HepG2 (cell line): ENCODE measurements at regions not wholly inside any gene's neighbourhood (a gene's known extent, or its start where the extent isn't known, plus 50 kb on each side); places are given as distances from the start of the nearest gene placed in this dataset.
A peak's percentile ranks its signal among the peaks of the same experiment; 100 is the strongest.

Source experiments
- ATAC-seq: fragments of 200-7000 bp; cut with Tn5 transposase; 3 replicates; pipeline ENCODE4 v1.9.1; 2020; ENCODE audit warnings: mild to moderate bottlenecking, moderate library complexity
- BruUV-seq: library from RNA; stranded (reverse); fragments of 400-500 nt; replicated peaks from 2 replicates; lab custom pipeline; 2021; lab: Mats Ljungman, UMichigan
- CTCF ChIA-PET: fragments of 300-600 bp; formaldehyde crosslinking; extraction: SDS; loops from one replicate; lab custom pipeline; 2021; ENCODE audit warnings: low total read pairs, inconsistent platforms, low intra/inter-chr PET ratio; lab: Yijun Ruan, JAX
- POLR2A ChIA-PET: fragments of 350-600 bp; sonication (Branson Sonifier 250); formaldehyde crosslinking; loops from one replicate; lab custom pipeline; 2020; ENCODE audit warnings: antibody characterized with exemption, inconsistent platforms; lab: Yijun Ruan, JAX
- DNase-seq: peaks from one replicate; pipeline ENCODE4 v3.0.0-alpha.2; 2015; ENCODE audit warnings: low spot score
- FAIRE-seq: peaks from 3 replicates; lab custom pipeline; 2011; peaks lifted over from hg19 to GRCh38; lab: Jason Lieb, UNC
- H2AFZ ChIP-seq: one replicate; pipeline ENCODE4 v1.6.1; 2011; ENCODE audit warnings: low read length, inconsistent platforms
- H3K27ac ChIP-seq: fragments of 300-600 bp; 3 replicates; pipeline ENCODE4 v1.8.0; 2011; ENCODE audit warnings: mixed run types, mild to moderate bottlenecking, mixed read lengths, low read length, inconsistent platforms; ENCODE audit not compliant: insufficient read depth; ENCODE audit errors: extremely low read length
- H3K27me3 ChIP-seq, 2 experiments: fragments of 200-600 bp in 1 of 2; 2 replicates in 1 of 2; 3 replicates in 1 of 2; pipeline versions ENCODE4 v1.6.0 to v1.8.0; 2011; ENCODE audit warnings: low read length in 2 of 2, mild to moderate bottlenecking in 2 of 2, moderate library complexity in 2 of 2, inconsistent platforms in 1 of 2; ENCODE audit not compliant: insufficient read depth in 2 of 2, control insufficient read depth in 1 of 2
- H3K36me3 ChIP-seq, 2 experiments: fragments of 200-600 bp in 1 of 2; replicated peaks in 1 of 2; 2 replicates in 1 of 2; 3 replicates in 1 of 2; pipeline versions ENCODE4 v1.5.1 to v1.8.0; 2011; ENCODE audit warnings: low read length in 2 of 2, inconsistent platforms in 1 of 2; ENCODE audit not compliant: insufficient read depth in 2 of 2, control insufficient read depth in 1 of 2
- H3K4me1 ChIP-seq: 2 replicates; pipeline ENCODE4 v1.5.1; 2012; ENCODE audit warnings: low read length, inconsistent platforms; ENCODE audit not compliant: insufficient read depth
- H3K4me2 ChIP-seq: 2 replicates; pipeline ENCODE4 v1.6.0; 2011; ENCODE audit warnings: low read depth, low read length, inconsistent platforms
- H3K4me3 ChIP-seq, 3 experiments: fragments of 200-600 bp in 1 of 3; sonication (generic), shearing (Covaris generic) in 1 of 3; replicated peaks in 1 of 3; 2 replicates each; pipeline ENCODE4 v1.5.1; 2011 to 2016; ENCODE audit warnings: low read length in 3 of 3, inconsistent platforms in 2 of 3, low read depth in 2 of 3, mild to moderate bottlenecking in 2 of 3, control low read depth in 1 of 3, mixed read lengths in 1 of 3; ENCODE audit not compliant: insufficient read depth in 1 of 3
- H3K79me2 ChIP-seq: one replicate; pipeline ENCODE4 v1.6.1; 2011; ENCODE audit warnings: low read length, inconsistent platforms; ENCODE audit not compliant: insufficient read depth
- H3K9ac ChIP-seq: 2 replicates; pipeline ENCODE4 v1.6.0; 2011; ENCODE audit warnings: mild to moderate bottlenecking, low read depth, low read length, inconsistent platforms; ENCODE audit not compliant: insufficient read depth
- H3K9me3 ChIP-seq: 2 replicates; pipeline ENCODE4 v1.5.1; 2012; ENCODE audit warnings: mild to moderate bottlenecking, low read length
- H4K20me1 ChIP-seq: 2 replicates; pipeline ENCODE4 v1.6.0; 2011; ENCODE audit warnings: inconsistent platforms, mild to moderate bottlenecking, low read length, moderate library complexity; ENCODE audit not compliant: insufficient read depth
- CTCF ChIP-seq: sonication (generic); formaldehyde crosslinking; IDR thresholded peaks from 2 replicates; pipeline ENCODE4 v1.5.0; 2020; ENCODE audit warnings: mild to moderate bottlenecking, missing genetic modification reagents, moderate library complexity
- FOXA1 ChIP-seq, 2 experiments: fragments of 450-650 bp in 1 of 2; sonication (generic) in 1 of 2; formaldehyde crosslinking in 1 of 2; IDR thresholded peaks; 2 replicates each; pipeline versions ENCODE4 v1.4.0 to v1.6.1; 2016 to 2020; ENCODE audit warnings: missing genetic modification reagents in 1 of 2
- FOXA3 ChIP-seq: IDR thresholded peaks from 2 replicates; pipeline ENCODE4 v1.6.1; 2016; ENCODE audit warnings: missing genetic modification reagents, missing compliant biosample characterization
- FOXK1 ChIP-seq: sonication (generic); formaldehyde crosslinking; IDR thresholded peaks from 2 replicates; pipeline ENCODE4 v1.4.0; 2020; ENCODE audit warnings: low read depth, missing genetic modification reagents, borderline replicate concordance
- GZF1 ChIP-seq: sonication (generic); formaldehyde crosslinking; IDR thresholded peaks from 2 replicates; pipeline ENCODE4 v1.5.1; 2020; ENCODE audit warnings: mild to moderate bottlenecking, missing genetic modification reagents
- MBNL3 ChIP-seq: fragments of 250-450 bp; sonication (Bioruptor Pico); conservative IDR thresholded peaks from 2 replicates; pipeline ENCODE4 v1.8.0; 2022; ENCODE audit warnings: mild to moderate bottlenecking, inconsistent platforms
- SMC3 ChIP-seq: IDR thresholded peaks from 2 replicates; pipeline ENCODE4 v1.6.1; 2011; ENCODE audit warnings: low read length, improper control_type of control experiment
- STAG1 ChIP-seq: sonication (generic); formaldehyde crosslinking; IDR thresholded peaks from 2 replicates; pipeline ENCODE4 v1.4.0; 2020; ENCODE audit warnings: missing genetic modification reagents
- STAT5B ChIP-seq: sonication (generic); formaldehyde crosslinking; IDR thresholded peaks from 2 replicates; pipeline ENCODE4 v1.4.0; 2020; ENCODE audit warnings: missing genetic modification reagents
- ZNF180 ChIP-seq: sonication (generic); formaldehyde crosslinking; IDR thresholded peaks from 2 replicates; pipeline ENCODE4 v1.4.0; 2020; ENCODE audit warnings: low read depth, missing genetic modification reagents, borderline replicate concordance
- WGBS: methylation state at CpG from one replicate; pipeline ENCODE4 v1.1.6; 2017; ENCODE audit warnings: low lambda C conversion rate; 5-methylcytosine and 5-hydroxymethylcytosine counted together
- in situ Hi-C: cut with HindIII; loops from 2 replicates; pipeline ENCODE4 v1.10.0; 2017; ENCODE audit warnings: low pct_unique_long_range_greater_than_20kb; ENCODE audit not compliant: extremely low pct_ligation_motif_present
- intact Hi-C: fragments of 100-400 bp; cut with micrococcal nuclease; formaldehyde crosslinking; loops from one replicate; pipeline ENCODE4 v1.10.0; 2022; ENCODE audit not compliant: unreplicated experiment

DNA sequence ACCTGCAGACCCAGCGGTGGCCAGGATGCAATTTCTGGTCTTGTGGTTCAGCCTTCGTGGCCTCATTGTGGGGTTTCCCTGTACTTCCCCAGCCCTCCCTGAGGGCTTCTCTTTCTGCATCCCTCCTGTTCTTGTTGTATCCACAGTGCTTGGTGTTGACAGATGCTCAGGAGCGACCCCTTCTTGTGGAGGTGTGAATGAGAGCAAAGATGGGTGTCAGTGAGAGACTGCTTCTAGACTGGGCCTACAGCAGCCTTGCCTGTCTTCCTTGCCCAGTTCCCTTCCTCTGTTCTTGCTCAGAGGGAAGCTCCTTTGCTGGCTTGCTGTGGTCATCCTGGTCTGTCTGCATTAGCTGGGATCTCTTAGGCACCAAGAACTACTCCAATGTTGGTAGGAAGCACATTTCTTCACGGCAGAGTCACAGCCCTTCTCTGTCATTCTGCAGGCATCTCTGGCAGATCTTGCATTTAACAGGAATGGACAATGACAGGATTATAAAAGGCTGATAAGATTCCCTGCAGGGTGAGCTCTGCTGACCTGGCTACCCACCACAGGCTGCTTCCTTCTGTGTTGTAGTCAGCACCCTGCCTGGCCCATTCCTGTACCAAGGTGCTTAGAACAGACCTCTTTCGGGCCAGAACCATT, 317.8 kb upstream of the C2CD4B start:
- H3K4me3 ChIP-seq = no peak overlapping the region
- peak; percentile 83 for ATAC-seq
- in situ Hi-C loops (no loop called here), intact Hi-C loops (no loop called here)
- BruUV-seq = no TSS peak
- H3K9me3 ChIP-seq = no peaks in the 10 kb centered on the region
- no peak overlapping the region for H3K4me2 ChIP-seq
- no peaks in the 10 kb centered on the region for H3K27me3 ChIP-seq
- TF ChIP-seq FOXK1 = peak; percentile 20; the same call in 1 of the 2 replicates
- no peak for TF ChIP-seq MBNL3 (CRISPR knock-in tag)
- peak; percentile 53; the same call in 1 of the 2 replicates for TF ChIP-seq FOXA3 (CRISPR knock-in tag)
- peak; percentile 46 for TF ChIP-seq STAG1 (CRISPR knock-in tag)
- peak; percentile 35; the same call in 1 of the 2 replicates for TF ChIP-seq SMC3
- peak; percentile 44; the same call in 1 of the 2 replicates for TF ChIP-seq CTCF
- TF ChIP-seq STAT5B (CRISPR knock-in tag) = no peak
- TF ChIP-seq FOXA1 (IDR thresholded peaks at IDR 0.05) = no peak
- peak; percentile 85 for TF ChIP-seq FOXA1 (CRISPR knock-in tag; IDR thresholded peaks at IDR 0.05)
- no peak for TF ChIP-seq ZNF180 (CRISPR knock-in tag)
- TF ChIP-seq GZF1 (CRISPR knock-in tag) = no peak
- H3K27ac ChIP-seq = no peak overlapping the region
- H3K79me2 ChIP-seq = no peaks in the 10 kb centered on the region
- peak; percentile 48 for DNase-seq
- peak; percentile 80 for FAIRE-seq
- CTCF ChIA-PET = no interaction called here
- H3K4me1 ChIP-seq = peaks cover 24% of the 10 kb centered on the region
- H2AFZ ChIP-seq = no peak overlapping the region
- no peaks in the 10 kb centered on the region for H4K20me1 ChIP-seq
- H3K36me3 ChIP-seq = no peaks in the 10 kb centered on the region
- H3K9ac ChIP-seq = no peak overlapping the region
- POLR2A ChIA-PET = no interaction called here
- 70% methylated on average over 5 of the region's 5 CpGs for WGBS
